HG03432 (cell line): ENCODE measurements at regions not wholly inside any gene's neighbourhood (a gene's known extent, or its start where the extent isn't known, plus 50 kb on each side); places are given as distances from the start of the nearest gene placed in this dataset.

Experiments
- ATAC-seq: cut with Tn5 transposase; IDR thresholded peaks from one replicate; pipeline ENCODE4 v1.9.1; 2021; ENCODE audit warnings: mild to moderate bottlenecking, moderate library complexity; ENCODE audit not compliant: unreplicated experiment

DNA sequence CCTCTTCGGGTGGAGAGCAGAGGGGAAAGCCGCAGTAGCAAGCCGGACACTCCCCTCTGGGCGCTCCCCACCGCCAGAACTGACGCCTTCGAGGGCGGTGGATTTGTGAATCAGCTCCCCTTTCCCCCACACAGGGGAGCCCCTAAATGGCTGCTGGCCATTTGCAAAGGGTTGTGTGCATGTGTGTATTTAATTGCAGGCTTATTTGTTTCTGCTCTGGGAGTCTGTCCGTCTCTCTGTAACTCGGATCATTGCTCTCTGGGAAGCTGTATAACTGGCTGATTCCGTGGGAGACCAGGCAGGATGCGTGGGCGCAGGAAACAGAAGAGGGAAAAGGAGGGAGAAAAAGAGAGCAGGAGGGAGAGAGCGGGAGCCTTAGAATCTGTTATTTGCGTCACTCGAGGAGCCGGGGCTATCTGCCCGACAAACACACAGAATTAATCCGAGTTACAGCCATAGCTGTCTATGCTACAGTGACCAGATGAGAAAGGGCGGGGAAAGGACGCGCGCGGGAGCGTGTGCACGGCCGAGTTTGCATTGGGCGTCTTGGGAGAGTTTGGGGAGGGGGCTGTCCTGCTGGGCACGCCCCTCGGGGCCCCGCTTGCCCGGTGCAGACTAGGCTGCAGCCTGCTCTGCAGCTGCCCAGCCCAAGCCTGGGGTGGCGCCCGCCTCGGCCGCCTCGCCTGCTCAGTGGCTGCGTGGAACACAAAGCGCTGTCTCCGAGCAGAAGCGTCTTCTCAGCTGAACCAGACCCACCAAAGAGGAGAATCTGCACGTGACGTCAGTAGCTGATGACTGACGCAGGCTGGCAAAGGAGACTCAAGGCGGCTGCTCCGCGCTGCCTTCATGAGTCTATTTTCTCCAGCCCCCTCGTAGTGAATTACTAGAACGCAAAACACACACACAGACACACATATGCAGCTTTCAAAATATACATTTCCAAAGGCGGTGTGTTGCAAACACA is 105.3 kb upstream of the HSD17B12 start:
- no peak for ATAC-seq

GRCh38 chr11:43575913-43576310 is 104.6 kb upstream of the HSD17B12 start:
- no peak for ATAC-seq

GRCh38 chr11:43576320-43576802 is 104.2 kb upstream of the HSD17B12 start:
- no peak for ATAC-seq

- ATAC-seq = no peak
Observed at GRCh38 chr11:43576803-43577521, 103.6 kb upstream of the HSD17B12 start.

- no peak for ATAC-seq
Observed at GRCh38 chr11:43577566-43578264, 102.8 kb upstream of the HSD17B12 start.

- no peak for ATAC-seq
Observed at GRCh38 chr11:43578346-43579170, 102.0 kb upstream of the HSD17B12 start.

DNA sequence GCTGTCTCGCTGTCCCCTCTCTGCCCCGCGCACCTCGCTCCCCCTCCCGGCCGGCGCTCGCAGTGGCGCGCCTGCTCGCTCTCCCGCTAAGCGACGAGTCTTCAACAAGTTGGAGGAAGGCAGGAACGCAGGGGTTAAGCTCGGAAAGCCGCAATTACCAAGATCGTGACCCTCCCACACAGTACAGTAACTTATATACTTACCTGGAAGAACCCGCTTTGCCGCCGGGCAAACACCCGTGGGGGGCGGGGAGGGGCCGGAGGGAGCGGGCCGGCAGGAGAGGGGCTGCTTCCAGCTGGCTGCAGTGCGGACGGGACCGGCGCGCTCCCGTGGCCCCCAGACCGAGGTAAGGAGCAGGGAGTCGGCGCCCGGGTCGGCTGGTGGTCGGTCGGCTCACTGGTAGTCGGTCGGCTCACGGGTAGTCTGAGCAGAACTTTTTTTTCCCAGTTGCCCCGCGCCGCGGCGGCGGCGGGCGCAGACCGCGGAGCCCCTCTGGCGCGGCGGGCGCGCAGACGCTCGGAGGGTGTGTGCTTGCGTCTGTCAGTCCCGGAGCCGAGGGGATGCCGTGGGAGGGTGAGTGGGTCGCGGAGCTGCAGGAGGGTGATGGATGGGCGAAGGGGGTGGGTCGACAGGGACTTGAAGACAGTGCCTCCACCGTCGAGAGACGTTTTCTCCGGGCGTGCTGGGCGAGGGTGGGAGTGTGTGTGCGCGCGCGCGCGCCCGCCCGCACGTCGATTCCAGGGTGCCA is 101.2 kb upstream of the HSD17B12 start:
- ATAC-seq = peak; percentile 60

DNA sequence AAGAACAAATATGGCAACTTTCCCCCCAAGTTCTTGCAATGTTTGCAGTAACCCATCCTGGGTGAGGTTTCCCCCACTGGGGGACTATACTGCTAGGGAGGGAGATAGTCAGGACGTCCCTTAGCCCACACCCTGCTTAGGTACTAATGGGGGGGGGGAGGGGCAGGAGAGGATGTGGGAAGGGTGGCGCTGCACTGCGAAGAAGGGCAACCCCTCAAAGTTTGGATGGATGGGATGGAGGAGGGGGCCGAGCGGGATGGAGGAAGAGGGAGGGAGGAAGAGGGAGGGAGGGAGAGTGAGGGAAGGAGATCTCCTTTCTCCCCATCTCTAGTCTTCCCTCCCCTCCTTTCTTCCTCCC is 100.6 kb upstream of the HSD17B12 start:
- no peak for ATAC-seq

- no peak for ATAC-seq
Observed at GRCh38 chr11:43580735-43581369, 99.7 kb upstream of the HSD17B12 start.

DNA sequence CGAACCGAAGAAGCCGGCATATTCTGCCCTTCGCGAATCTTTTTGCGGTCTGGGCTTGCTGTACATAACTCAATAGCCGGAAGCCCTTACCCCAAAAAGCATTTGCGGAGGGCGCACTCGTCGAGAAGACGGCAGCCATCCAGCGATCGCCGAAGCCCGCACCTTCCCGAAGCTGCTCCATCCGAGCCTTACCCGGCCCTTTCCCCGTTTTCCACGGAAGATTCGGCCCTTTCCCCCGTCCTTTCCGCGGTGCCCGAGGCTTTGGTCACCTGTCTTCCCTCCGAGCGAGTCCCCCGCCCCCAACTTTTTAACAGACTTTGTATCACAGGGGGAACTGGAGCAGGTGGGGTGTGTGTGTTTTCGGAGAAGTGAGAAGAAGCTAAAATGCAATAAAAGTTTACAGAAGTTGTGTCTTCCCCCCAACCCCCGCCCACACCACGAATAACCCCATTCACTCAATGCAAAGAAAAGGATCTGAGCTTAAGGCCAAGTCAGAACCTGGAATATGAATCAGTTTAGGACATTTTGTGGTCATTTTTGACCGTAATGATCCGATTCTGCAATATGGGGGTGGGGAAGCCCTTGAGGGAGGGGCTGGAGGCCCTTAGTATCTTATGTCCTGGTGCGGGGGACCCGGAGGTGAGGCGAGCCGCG is 99.0 kb upstream of the HSD17B12 start:
- ATAC-seq = no peak

- no peak for ATAC-seq
Observed at GRCh38 chr11:43582024-43582862, 98.3 kb upstream of the HSD17B12 start.

GRCh38 chr11:43582863-43583462 is 97.6 kb upstream of the HSD17B12 start:
- no peak for ATAC-seq

GRCh38 chr11:43583548-43583947 is 97.0 kb upstream of the HSD17B12 start:
- ATAC-seq = no peak

GRCh38 chr11:43585877-43586608 is 94.5 kb upstream of the HSD17B12 start:
- no peak for ATAC-seq

DNA sequence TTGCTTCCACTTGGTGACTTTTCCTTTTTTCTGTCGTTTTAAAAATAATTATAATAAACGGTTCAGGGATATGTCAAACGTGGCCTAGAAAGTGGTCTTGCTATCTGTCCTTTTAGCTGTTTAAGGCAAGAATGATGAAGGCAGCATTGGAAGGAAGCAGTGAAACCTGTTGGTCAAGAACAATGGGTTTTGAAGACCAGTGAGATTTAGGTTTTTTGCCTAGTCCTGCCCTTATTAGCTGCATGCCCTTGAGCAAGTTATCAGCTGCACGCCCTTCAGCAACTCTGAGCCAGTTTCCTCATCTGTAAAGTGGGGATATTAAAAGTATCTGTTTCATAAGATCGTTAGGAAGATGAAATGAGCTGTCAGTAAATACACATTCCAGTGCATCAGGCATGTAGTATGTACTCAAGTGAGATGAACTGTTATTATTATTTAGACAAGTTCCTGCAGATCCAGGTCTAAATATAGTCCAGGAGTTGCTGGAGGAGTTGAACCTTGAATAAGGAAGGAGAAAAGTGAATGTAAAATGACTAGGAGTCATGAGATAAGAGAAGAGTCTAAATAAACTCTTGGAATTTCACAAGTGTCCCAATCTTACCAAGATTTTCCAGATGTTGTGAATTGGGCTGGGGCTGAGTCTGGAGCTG is 90.8 kb upstream of the HSD17B12 start:
- no peak for ATAC-seq

DNA sequence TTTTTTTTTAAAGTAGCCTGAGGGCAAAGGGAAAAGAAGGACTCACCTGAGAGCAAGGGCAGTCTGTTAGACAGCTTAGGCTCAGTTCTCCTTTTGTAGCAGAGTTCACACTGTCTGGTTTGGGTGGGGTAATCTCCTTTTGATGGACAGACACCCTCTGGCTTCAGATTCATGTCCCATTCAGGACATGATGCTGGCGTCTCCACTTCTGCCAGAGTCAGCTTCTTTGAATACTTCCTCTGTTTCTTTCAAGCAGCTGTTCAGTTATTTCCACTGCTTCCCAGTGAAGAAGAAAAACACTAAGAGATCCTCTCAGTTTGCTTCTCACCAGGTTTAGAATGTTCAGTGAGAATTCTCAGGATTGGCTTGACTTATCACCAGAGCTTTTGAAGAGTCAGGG is 79.0 kb upstream of the HSD17B12 start:
- ATAC-seq = no peak
